GM21367 (cell line): ENCODE measurements at regions not wholly inside any gene's neighbourhood (a gene's known extent, or its start where the extent isn't known, plus 50 kb on each side); places are given as distances from the start of the nearest gene placed in this dataset.

Experiments used
- ATAC-seq: cut with Tn5 transposase; IDR thresholded peaks from one replicate; pipeline ENCODE4 v1.9.1; 2021; ENCODE audit not compliant: unreplicated experiment

- no peak for ATAC-seq
These were observed 184.7 kb downstream of the PLPP4 start for GRCh38 chr10:120641695-120642094.

DNA sequence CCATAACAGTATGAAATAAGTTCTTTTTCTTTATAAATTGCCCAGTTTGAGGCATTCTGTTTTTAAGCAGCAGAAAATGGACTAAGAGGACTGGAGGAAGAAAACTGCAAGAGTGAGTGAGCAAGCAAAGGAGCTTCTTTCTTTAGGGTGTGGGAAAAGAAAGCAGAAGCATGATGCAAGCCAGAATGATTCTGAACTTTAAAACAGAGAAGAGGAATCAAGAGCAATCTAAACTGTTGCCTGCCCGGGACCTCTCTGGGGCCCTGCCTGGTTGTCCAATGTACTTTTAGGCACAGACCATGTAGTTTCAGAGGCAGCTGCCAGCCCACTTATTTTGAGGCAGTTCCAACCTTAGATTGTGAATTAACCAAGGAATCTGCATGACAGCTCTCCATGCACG is 186.3 kb downstream of the PLPP4 start:
- ATAC-seq: no peak

- ATAC-seq: no peak
These were observed 187.8 kb downstream of the PLPP4 start for GRCh38 chr10:120644556-120645410.

GRCh38 chr10:120646159-120646732 is 189.2 kb downstream of the PLPP4 start:
- no peak for ATAC-seq

GRCh38 chr10:120646738-120647456 is 189.9 kb downstream of the PLPP4 start:
- no peak for ATAC-seq

DNA sequence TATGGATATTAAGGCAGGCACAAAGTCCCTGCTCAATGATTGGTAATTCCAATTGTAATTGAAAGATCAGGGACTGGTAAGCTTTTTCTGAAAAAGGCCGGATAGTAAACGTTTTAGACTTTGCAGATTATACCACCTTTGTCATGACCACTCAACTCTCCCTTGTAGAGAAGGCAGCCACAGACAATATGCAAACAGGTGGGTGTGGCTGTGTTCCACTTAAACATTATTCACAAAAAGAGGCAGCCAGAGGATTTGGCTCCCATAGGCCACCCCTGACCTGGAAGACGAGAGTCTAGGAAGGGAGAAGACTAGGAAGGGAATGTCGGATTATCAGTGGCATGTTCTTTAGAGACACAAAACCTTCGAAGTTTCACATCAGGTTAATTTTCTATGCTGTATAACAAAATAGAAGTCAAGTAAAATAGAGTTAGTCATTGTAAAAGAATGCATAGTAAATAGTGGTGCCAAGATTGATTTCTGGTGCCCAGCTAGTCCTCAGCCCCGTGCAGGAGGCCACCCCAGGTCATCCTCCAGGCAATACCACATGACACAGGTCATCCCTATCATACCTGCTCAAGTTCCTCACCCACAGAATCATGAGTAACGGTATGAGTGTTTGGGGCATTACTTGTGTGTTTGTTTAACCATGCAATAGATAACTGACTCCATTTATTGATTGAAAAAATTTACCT is 193.8 kb downstream of the PLPP4 start:
- ATAC-seq: no peak

DNA sequence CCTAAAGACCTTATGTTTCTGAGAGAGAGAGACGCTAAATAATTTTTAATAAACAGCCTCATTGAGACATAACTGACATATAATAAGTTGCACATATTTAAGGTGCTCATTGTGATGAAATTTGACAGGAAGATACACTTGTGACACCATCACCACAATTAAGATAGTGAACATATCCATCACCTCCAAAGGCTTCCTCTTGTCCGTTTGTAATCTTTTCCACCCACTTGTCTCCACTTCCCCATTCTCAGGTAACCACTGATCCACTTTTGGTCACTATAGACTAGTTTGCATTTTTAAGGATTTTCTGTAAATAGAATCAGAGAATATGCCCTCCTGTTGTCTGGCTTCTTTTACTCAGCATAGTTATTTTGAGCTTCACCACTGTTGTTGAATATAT is 195.1 kb upstream of the WDR11 start:
- no peak for ATAC-seq

- ATAC-seq: no peak
These were observed 193.8 kb upstream of the WDR11 start for GRCh38 chr10:120657371-120657770.

- ATAC-seq: no peak
These were observed 191.9 kb upstream of the WDR11 start for GRCh38 chr10:120658943-120659885.

DNA sequence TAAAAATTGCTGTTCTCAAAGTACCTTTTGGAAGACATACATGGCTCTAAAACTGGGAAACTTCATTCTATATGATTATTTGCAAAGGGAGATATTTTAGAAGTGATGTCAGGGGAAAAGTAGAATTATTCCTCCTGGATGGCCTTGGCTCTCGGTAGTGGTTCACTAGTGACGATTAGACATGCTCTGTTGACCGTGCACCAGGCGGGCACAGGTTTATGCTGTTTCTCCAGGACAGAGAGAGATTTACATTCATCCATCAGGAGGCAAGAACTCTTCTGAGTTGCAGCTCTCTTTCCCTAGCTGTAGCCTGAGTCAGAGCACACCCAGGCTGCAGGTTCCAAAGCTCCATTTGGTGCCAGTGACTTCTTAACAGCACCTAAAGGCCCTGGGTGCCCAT is 184.9 kb upstream of the WDR11 start:
- no peak for ATAC-seq

DNA sequence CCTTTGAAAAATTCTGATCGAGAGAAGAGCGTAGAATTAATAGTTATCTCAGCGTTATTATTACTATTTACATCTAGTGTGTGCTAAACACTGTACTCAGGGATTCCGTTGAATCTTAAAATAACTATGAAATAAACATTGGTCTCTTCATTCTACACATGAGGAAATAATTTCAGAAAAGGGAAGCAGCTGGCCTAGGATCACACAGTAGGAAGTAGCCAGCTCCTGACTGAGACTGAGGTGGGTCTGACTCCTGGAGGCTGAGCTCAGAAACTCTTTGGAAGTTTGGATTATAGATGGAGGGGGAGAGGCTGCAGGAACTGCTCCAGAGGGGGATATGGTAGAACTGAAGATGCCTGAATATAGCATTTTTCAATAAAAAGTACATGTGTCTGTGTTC is 183.9 kb upstream of the WDR11 start:
- no peak for ATAC-seq

- ATAC-seq: no peak
These were observed 179.7 kb upstream of the WDR11 start for GRCh38 chr10:120671491-120671890.

- ATAC-seq: no peak
These were observed 167.7 kb upstream of the WDR11 start for GRCh38 chr10:120683454-120683853.

DNA sequence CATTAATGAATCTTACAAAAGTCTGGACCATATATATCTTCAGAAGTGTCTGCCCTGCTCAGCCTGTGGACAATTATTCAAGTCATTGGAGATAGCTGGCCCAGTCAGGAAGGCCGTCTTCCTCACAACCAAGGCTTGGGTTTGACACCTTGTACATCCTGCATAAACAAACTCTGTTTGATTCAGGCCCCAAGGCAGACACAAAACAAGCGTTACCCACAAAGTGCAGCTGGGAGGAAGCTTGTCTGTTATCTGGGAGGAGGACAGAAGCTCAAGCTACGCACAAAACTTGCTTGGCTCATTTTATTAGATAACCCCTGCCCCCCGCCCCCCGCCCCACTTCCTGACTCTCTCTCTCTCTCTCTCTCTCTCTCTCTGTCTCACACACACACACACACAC is 166.9 kb upstream of the WDR11 start:
- ATAC-seq: no peak

DNA sequence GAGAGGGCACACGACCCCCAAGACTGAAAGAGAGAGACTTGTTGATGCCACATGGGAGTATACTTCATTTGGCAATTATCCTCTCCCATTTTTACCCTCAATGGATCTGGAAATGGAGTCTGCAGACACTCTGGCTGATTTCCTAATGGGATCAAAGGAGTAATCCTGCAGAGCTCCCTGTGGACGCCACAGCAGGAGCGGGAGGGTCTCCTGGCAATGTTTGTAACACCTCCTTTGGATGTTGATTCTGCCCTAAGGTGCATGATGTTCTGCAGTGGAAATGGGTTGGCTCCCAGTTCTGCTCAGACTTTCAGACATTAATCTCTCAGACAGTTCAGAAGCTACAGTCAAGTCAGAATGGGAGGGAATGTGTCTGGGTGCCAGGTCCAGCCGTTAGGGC is 166.0 kb upstream of the WDR11 start:
- no peak for ATAC-seq

DNA sequence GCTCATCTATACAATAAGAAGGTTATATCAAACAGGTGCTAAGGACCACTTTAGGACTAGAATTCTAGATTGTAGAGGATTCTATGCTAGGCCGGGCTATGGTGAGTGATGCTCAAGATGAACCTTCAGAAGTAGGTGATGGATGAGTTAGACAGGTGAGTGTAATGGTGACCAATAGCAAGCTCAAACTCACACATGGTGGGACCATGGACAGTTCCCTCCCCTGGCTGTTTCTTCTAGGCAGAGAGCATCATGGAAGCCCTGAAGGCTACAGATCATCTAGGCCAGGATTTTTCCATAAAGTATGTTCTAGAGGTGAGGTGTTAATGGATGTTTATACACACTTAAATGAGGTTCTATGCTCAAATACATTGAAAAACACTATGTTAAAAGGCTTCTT is 162.2 kb upstream of the WDR11 start:
- no peak for ATAC-seq

DNA sequence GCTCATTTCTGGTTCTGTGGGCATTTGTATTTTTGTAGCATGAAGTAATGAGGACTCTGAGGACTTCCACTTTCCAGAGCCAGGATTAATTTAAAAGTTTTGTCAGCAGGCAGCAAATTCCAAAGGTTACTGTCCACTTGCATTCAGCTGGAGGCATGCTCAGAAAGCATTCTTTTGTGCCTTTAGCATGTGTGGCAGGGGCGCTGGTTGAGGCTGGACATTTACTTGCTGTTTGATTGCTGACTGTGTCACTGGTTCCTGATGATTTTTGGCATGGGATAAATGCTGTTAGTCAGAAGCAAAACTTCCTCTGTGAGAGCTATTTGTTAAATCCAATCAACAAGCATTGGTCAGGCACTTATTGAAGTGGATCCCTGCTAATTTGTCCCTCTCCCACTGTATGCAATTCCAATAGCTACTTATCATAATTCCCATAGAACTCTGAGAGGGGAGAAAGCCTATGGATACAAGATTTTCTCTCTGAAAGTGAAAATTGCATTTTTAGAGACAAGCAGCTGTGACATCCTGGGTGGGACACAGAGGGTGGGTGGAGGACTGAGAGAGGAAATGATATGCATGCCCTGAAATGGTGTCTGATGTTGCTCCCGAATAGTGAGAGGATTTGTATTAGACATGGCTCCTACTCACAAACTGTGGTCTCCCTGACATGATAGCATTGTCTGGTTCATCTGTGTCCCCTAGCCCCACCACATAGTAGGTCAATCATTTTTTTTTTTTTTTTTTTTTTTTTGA is 161.2 kb upstream of the WDR11 start:
- no peak for ATAC-seq

- ATAC-seq: no peak
These were observed 159.5 kb upstream of the WDR11 start for GRCh38 chr10:120691625-120692024.

DNA sequence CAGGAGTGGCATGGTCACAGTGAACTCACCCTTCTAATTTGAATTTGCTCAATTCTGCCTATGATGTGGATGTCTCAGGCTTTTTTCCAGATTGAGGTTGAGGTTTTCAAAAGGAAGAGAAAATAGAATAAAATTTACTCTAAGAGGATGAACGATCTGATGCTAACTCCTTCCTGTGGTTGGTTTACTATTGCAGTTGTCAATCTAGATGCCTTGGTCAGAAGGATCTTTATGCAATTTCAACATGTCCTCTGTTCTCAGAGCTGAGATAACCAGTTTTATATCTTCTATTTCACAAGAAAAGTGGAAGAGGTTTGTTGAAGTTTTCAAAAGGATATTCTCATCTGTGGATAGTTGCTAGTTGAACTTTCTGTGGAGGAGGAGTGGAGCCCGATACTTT is 150.7 kb upstream of the WDR11 start:
- ATAC-seq: no peak

DNA sequence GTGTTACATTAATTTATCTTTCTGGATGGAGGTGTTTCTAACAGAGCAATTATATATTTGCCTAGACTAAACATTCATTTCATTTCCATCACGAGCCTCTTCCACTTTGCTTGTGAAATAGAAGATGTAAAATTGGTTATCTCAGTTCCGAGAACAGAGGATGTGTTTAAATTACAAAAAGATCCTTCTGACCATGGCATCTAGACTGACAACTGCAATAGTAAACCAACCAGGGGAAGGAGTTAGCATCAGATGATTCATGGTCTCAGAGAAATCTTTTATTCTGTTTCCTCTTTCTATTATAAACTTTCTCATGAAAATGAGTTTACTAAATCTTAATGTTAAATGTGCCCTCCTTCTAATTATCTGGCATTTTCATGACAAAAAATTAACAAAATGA is 149.8 kb upstream of the WDR11 start:
- no peak for ATAC-seq
